Nephron (organoid): ENCODE measurements at regions not wholly inside any gene's neighbourhood (a gene's known extent, or its start where the extent isn't known, plus 50 kb on each side); places are given as distances from the start of the nearest gene placed in this dataset.
"Not testable (repeated sequence)": the region's sequence is repeated elsewhere in the genome, so short reads cannot be mapped to it uniquely, and the experiment has no call there.

Source experiments
- H3K27ac Mint-ChIP-seq, 3 experiments: 2 replicates each; pipeline ENCODE4 v1.8.0; 2020; ENCODE audit warnings: mixed read lengths in 3 of 3, mild to moderate bottlenecking in 2 of 3, moderate library complexity in 1 of 3
- H3K27me3 Mint-ChIP-seq: 2 replicates; pipeline ENCODE4 v1.8.0; 2021; ENCODE audit warnings: low read depth, mild to moderate bottlenecking, moderate library complexity, mixed read lengths
- H3K36me3 Mint-ChIP-seq: 2 replicates; pipeline ENCODE4 v1.8.0; 2020; ENCODE audit warnings: low read depth, mixed read lengths
- H3K4me1 Mint-ChIP-seq: 2 replicates; pipeline ENCODE4 v1.8.0; 2020; ENCODE audit warnings: mixed read lengths
- H3K4me3 Mint-ChIP-seq, 3 experiments: 2 replicates each; pipeline ENCODE4 v1.8.0; 2020; ENCODE audit warnings: mild to moderate bottlenecking in 3 of 3, mixed read lengths in 3 of 3, moderate library complexity in 2 of 3
- H3K9me3 Mint-ChIP-seq: 2 replicates; pipeline ENCODE4 v1.8.0; 2020; ENCODE audit warnings: mixed read lengths
- CTCF ChIP-seq, 3 experiments: fragments of 200-600 bp; sonication (generic); IDR thresholded peaks; one replicate each; pipeline ENCODE4 v1.5.0; 2021; ENCODE audit warnings: antibody characterized with exemption in 3 of 3; ENCODE audit not compliant: unreplicated experiment in 3 of 3

- H3K27ac Mint-ChIP-seq, H3K4me3 Mint-ChIP-seq, H3K4me1 Mint-ChIP-seq, H3K27me3 Mint-ChIP-seq, H3K36me3 Mint-ChIP-seq: not testable (repeated sequence)
- peaks cover 11% of the 10 kb centered on the region for H3K9me3 Mint-ChIP-seq
These were observed 61.7 kb downstream of the DMRTA1 start for GRCh38 chr9:22508354-22508753.

GRCh38 chr9:22508790-22509189 lies 62.2 kb downstream of the DMRTA1 start:
- Mint-ChIP-seq H3K27ac (no peak overlapping the region), H3K36me3 (no peaks in the 10 kb centered on the region), H3K27me3 (no peaks in the 10 kb centered on the region), H3K9me3 (peaks cover 11% of the 10 kb centered on the region), H3K4me3 (no peak overlapping the region), H3K4me1 (no peaks in the 10 kb centered on the region)
- TF ChIP-seq CTCF (IDR thresholded peaks at IDR 0.05; ENCODE audit: unreplicated experiment in 3 of 3): no peak

GRCh38 chr9:22512495-22512894 lies 65.9 kb downstream of the DMRTA1 start:
- H3K9me3 Mint-ChIP-seq: peaks cover 5% of the 10 kb centered on the region
- no peak overlapping the region for H3K4me3 Mint-ChIP-seq
- H3K27ac Mint-ChIP-seq: no peak overlapping the region
- no peaks in the 10 kb centered on the region for H3K4me1 Mint-ChIP-seq
- H3K27me3 Mint-ChIP-seq: no peaks in the 10 kb centered on the region
- TF ChIP-seq CTCF (IDR thresholded peaks at IDR 0.05; ENCODE audit: unreplicated experiment in 3 of 3): no peak
- no peaks in the 10 kb centered on the region for H3K36me3 Mint-ChIP-seq

- no peaks in the 10 kb centered on the region for H3K36me3 Mint-ChIP-seq
- no peak overlapping the region for H3K4me3 Mint-ChIP-seq
- no peak for TF ChIP-seq CTCF (IDR thresholded peaks at IDR 0.05; ENCODE audit: unreplicated experiment in 3 of 3)
- H3K27ac Mint-ChIP-seq: no peak overlapping the region
- no peaks in the 10 kb centered on the region for H3K9me3 Mint-ChIP-seq
- no peaks in the 10 kb centered on the region for H3K27me3 Mint-ChIP-seq
- H3K4me1 Mint-ChIP-seq: no peaks in the 10 kb centered on the region
These were observed 68.2 kb downstream of the DMRTA1 start for GRCh38 chr9:22514871-22515270.

- no peak for TF ChIP-seq CTCF (IDR thresholded peaks at IDR 0.05; ENCODE audit: unreplicated experiment in 3 of 3)
- Mint-ChIP-seq H3K9me3 (no peaks in the 10 kb centered on the region), H3K36me3 (no peaks in the 10 kb centered on the region), H3K4me1 (no peaks in the 10 kb centered on the region), H3K27ac (no peak overlapping the region), H3K27me3 (no peaks in the 10 kb centered on the region), H3K4me3 (no peak overlapping the region)
These were observed 75.6 kb downstream of the DMRTA1 start for GRCh38 chr9:22522206-22522740.

- no peak overlapping the region for H3K27ac Mint-ChIP-seq
- peak in 1 of 3 experiments; percentile 26 for TF ChIP-seq CTCF (IDR thresholded peaks at IDR 0.05; ENCODE audit: unreplicated experiment in 3 of 3)
These were observed 81.9 kb downstream of the DMRTA1 start for GRCh38 chr9:22528485-22528884.

More at GRCh38 chr9:22528485-22528884, 81.9 kb downstream of the DMRTA1 start:
- H3K27me3 Mint-ChIP-seq: no peaks in the 10 kb centered on the region
- H3K36me3 Mint-ChIP-seq: no peaks in the 10 kb centered on the region
- H3K4me3 Mint-ChIP-seq: no peak overlapping the region
- H3K9me3 Mint-ChIP-seq: no peaks in the 10 kb centered on the region
- H3K4me1 Mint-ChIP-seq: no peaks in the 10 kb centered on the region
